ENCODE measurements at regions not wholly inside any gene's neighbourhood (a gene's known extent, or its start where the extent isn't known, plus 50 kb on each side); places are given as distances from the start of the nearest gene placed in this dataset.

- DNase-seq: no peak
- Histone ChIP-seq H3K27ac (ENCODE audit: low read length) (no peak overlapping the region), H3K27me3 (replicated peaks; ENCODE audit: insufficient read depth, low read length) (no peaks in the 10 kb centered on the region), H3F3A (ENCODE audit: insufficient read depth, low read length) (no peaks in the 10 kb centered on the region), H3K9ac (ENCODE audit: low read length) (no peak overlapping the region), H3K4me1 (ENCODE audit: low read length) (no peaks in the 10 kb centered on the region), H3K9me2 (replicated peaks; ENCODE audit: insufficient read depth, low read length) (no peaks in the 10 kb centered on the region), H3K4me3 (ENCODE audit: low read length) (no peak overlapping the region), H2AFZ (ENCODE audit: low read length) (no peak overlapping the region), H3K36me3 (replicated peaks; ENCODE audit: insufficient read depth, low read length) (no peaks in the 10 kb centered on the region), H4K20me1 (ENCODE audit: insufficient read depth, low read length) (no peaks in the 10 kb centered on the region), H3K9me3 (replicated peaks; ENCODE audit: insufficient read depth, low read length) (no peaks in the 10 kb centered on the region), H3K79me2 (ENCODE audit: low read length) (no peaks in the 10 kb centered on the region), H3K4me2 (ENCODE audit: low read depth, low read length) (no peak overlapping the region)
- TF ChIP-seq EZH2 (optimal IDR thresholded peaks at IDR 0.05; ENCODE audit: low read depth, low read length) (no peak), EZH2phosphoT487 (IDR thresholded peaks at IDR 0.05; ENCODE audit: low read length) (no peak)
- TF ChIP-seq, protein P1, sequence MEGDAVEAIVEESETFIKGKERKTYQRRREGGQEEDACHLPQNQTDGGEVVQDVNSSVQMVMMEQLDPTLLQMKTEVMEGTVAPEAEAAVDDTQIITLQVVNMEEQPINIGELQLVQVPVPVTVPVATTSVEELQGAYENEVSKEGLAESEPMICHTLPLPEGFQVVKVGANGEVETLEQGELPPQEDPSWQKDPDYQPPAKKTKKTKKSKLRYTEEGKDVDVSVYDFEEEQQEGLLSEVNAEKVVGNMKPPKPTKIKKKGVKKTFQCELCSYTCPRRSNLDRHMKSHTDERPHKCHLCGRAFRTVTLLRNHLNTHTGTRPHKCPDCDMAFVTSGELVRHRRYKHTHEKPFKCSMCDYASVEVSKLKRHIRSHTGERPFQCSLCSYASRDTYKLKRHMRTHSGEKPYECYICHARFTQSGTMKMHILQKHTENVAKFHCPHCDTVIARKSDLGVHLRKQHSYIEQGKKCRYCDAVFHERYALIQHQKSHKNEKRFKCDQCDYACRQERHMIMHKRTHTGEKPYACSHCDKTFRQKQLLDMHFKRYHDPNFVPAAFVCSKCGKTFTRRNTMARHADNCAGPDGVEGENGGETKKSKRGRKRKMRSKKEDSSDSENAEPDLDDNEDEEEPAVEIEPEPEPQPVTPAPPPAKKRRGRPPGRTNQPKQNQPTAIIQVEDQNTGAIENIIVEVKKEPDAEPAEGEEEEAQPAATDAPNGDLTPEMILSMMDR (IDR thresholded peaks at IDR 0.05; ENCODE audit: low read length): no peak
Observed at GRCh38 chr20:52577696-52578095, 386.1 kb upstream of the ZFP64 start.

DNA sequence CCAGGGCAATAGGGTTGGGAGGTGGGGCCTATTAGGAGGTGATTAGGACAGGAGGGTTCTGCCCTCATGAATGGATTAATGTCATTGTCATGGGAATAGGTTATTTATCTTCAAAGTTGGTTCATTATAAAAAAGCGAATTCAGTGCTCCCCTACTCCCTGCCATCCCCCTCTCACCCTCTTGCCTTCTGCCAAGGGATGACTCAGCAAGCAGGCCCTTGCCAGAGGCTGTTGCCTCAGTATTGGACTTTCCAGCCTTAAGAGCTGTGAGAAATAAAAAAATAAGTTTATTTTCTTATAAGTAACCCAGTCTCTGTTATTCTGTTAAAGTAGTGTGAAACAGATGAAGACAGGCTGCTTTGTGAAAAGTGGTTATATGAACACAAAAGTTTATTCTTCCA lies 381.1 kb upstream of the ZFP64 start:
- Histone ChIP-seq H3K4me1 (ENCODE audit: low read length) (no peaks in the 10 kb centered on the region), H2AFZ (ENCODE audit: low read length) (no peak overlapping the region), H4K20me1 (ENCODE audit: insufficient read depth, low read length) (no peaks in the 10 kb centered on the region), H3K4me2 (ENCODE audit: low read depth, low read length) (no peak overlapping the region), H3K9me3 (replicated peaks; ENCODE audit: insufficient read depth, low read length) (no peaks in the 10 kb centered on the region), H3K79me2 (ENCODE audit: low read length) (no peaks in the 10 kb centered on the region), H3K27me3 (replicated peaks; ENCODE audit: insufficient read depth, low read length) (no peaks in the 10 kb centered on the region), H3K9me2 (replicated peaks; ENCODE audit: insufficient read depth, low read length) (no peaks in the 10 kb centered on the region), H3K4me3 (ENCODE audit: low read length) (no peak overlapping the region), H3K9ac (ENCODE audit: low read length) (no peak overlapping the region), H3K27ac (ENCODE audit: low read length) (no peak overlapping the region), H3K36me3 (replicated peaks; ENCODE audit: insufficient read depth, low read length) (no peaks in the 10 kb centered on the region), H3F3A (ENCODE audit: insufficient read depth, low read length) (no peaks in the 10 kb centered on the region)
- TF ChIP-seq EZH2 (optimal IDR thresholded peaks at IDR 0.05; ENCODE audit: low read depth, low read length) (no peak), EZH2phosphoT487 (IDR thresholded peaks at IDR 0.05; ENCODE audit: low read length) (no peak)
- TF ChIP-seq, protein P1 (IDR thresholded peaks at IDR 0.05; ENCODE audit: low read length): no peak
- no peak for DNase-seq

GRCh38 chr20:52569201-52569600 lies 377.6 kb upstream of the ZFP64 start:
- Histone ChIP-seq H3F3A (ENCODE audit: insufficient read depth, low read length) (no peaks in the 10 kb centered on the region), H3K4me3 (ENCODE audit: low read length) (no peak overlapping the region), H3K9me2 (replicated peaks; ENCODE audit: insufficient read depth, low read length) (no peaks in the 10 kb centered on the region), H3K79me2 (ENCODE audit: low read length) (no peaks in the 10 kb centered on the region), H2AFZ (ENCODE audit: low read length) (no peak overlapping the region), H3K27me3 (replicated peaks; ENCODE audit: insufficient read depth, low read length) (no peaks in the 10 kb centered on the region), H3K9me3 (replicated peaks; ENCODE audit: insufficient read depth, low read length) (no peaks in the 10 kb centered on the region), H3K36me3 (replicated peaks; ENCODE audit: insufficient read depth, low read length) (no peaks in the 10 kb centered on the region), H3K9ac (ENCODE audit: low read length) (no peak overlapping the region), H3K4me1 (ENCODE audit: low read length) (no peaks in the 10 kb centered on the region), H3K27ac (ENCODE audit: low read length) (no peak overlapping the region), H4K20me1 (ENCODE audit: insufficient read depth, low read length) (no peaks in the 10 kb centered on the region), H3K4me2 (ENCODE audit: low read depth, low read length) (no peak overlapping the region)
- no peak for DNase-seq
- TF ChIP-seq, protein P1 (IDR thresholded peaks at IDR 0.05; ENCODE audit: low read length): no peak
- no peak for TF ChIP-seq EZH2phosphoT487 (IDR thresholded peaks at IDR 0.05; ENCODE audit: low read length)
- TF ChIP-seq EZH2 (optimal IDR thresholded peaks at IDR 0.05; ENCODE audit: low read depth, low read length): no peak

Measured in MM.1S (cell line).